ENCODE measurements at regions not wholly inside any gene's neighbourhood (a gene's known extent, or its start where the extent isn't known, plus 50 kb on each side); places are given as distances from the start of the nearest gene placed in this dataset.

DNA sequence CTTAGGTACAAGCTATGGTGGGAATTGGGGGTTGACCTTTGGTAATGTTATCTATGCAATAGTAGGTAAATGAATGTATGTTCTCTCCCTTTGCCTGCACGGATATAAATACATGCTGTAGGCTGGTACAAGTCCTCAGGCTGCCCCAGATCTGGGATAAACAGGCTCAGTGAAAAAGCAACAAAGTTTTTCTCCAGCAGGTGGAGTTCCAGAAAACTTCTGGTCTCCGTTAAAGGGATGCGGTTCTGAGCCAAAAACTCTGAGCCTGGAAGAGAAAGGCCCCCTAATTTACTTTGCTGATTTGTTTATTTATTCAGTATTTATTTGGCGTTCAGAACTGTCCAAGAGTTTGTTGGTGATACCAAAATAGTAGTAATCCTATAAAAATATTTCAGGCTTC, 204.7 kb downstream of the ADRA2A start:
- no peak overlapping the region for H3K27ac ChIP-seq
- H3K4me3 ChIP-seq, result no peak overlapping the region
- H3K9me3 ChIP-seq (ENCODE audit: low read depth, low read length), result no peaks in the 10 kb centered on the region
- no peak for TF ChIP-seq POLR2AphosphoS5 (IDR thresholded peaks at IDR 0.05; ENCODE audit: borderline replicate concordance, low read depth, low read length)
- DNase-seq (ENCODE audit: low read depth, low spot score), result no peak
- no peaks in the 10 kb centered on the region for H3K36me3 ChIP-seq (ENCODE audit: insufficient read depth, low read length)
- H3K9ac ChIP-seq (ENCODE audit: insufficient read length), result no peak overlapping the region

DNA sequence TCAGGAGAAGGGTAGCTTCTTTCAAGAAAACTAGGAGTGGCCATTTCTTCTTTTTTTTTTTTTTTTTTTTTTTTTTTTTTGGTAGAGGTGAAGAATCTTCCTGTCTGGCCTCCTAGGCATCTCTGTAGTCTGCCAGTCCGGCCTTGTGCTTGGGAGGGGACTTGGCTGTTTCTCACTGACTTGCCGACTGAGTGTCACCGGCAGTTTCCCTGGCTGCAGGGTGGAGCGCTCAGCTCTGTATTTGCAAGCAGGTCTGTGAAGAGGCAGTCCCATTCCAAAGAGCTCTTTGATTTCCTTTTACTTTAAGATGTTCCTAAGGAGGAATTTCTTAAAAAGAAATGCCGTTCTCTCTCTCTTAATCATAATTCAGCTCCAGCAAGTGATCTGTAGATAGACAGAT, 212.6 kb downstream of the ADRA2A start:
- H3K27ac ChIP-seq, result no peak overlapping the region
- no peaks in the 10 kb centered on the region for H3K9me3 ChIP-seq (ENCODE audit: low read depth, low read length)
- no peak overlapping the region for H3K4me3 ChIP-seq
- H3K9ac ChIP-seq (ENCODE audit: insufficient read length), result no peak overlapping the region
- TF ChIP-seq EZH2 (IDR thresholded peaks at IDR 0.05) (no peak), POLR2AphosphoS5 (IDR thresholded peaks at IDR 0.05; ENCODE audit: borderline replicate concordance, low read depth, low read length) (no peak), FOXP2 (optimal IDR thresholded peaks at IDR 0.05; ENCODE audit: control extremely low read depth, extremely low read length, insufficient read depth) (no peak)
- H3K36me3 ChIP-seq (ENCODE audit: insufficient read depth, low read length), result no peaks in the 10 kb centered on the region
- DNase-seq (ENCODE audit: low read depth, low spot score), result no peak

DNA sequence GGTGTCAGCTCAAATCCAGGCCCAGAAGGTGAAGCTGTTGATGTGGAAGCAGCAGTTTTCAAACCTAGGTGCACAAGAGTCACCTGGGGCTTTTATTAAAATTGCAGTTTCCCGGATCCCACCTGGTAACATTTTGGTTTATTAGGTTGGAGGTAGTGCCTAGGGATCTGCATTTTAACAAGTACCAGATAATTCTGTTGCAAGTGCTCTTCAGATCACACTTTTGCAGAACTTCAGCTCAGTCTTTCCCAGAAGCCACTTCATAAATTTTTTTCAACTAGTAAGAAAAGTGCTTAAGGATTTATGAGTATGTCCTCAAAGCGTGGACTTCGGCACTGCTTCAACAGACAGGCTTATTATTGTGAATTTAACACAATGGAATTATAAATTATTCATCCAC, 213.8 kb downstream of the ADRA2A start:
- H3K36me3 ChIP-seq (ENCODE audit: insufficient read depth, low read length), result no peaks in the 10 kb centered on the region
- H3K27ac ChIP-seq, result no peak overlapping the region
- DNase-seq (ENCODE audit: low read depth, low spot score), result no peak
- H3K9me3 ChIP-seq (ENCODE audit: low read depth, low read length), result no peaks in the 10 kb centered on the region
- no peak overlapping the region for H3K4me3 ChIP-seq
- no peak for TF ChIP-seq POLR2AphosphoS5 (IDR thresholded peaks at IDR 0.05; ENCODE audit: borderline replicate concordance, low read depth, low read length)
- no peak for TF ChIP-seq EZH2 (IDR thresholded peaks at IDR 0.05)
- no peak for TF ChIP-seq FOXP2 (optimal IDR thresholded peaks at IDR 0.05; ENCODE audit: control extremely low read depth, extremely low read length, insufficient read depth)
- H3K9ac ChIP-seq (ENCODE audit: insufficient read length), result no peak overlapping the region

DNA sequence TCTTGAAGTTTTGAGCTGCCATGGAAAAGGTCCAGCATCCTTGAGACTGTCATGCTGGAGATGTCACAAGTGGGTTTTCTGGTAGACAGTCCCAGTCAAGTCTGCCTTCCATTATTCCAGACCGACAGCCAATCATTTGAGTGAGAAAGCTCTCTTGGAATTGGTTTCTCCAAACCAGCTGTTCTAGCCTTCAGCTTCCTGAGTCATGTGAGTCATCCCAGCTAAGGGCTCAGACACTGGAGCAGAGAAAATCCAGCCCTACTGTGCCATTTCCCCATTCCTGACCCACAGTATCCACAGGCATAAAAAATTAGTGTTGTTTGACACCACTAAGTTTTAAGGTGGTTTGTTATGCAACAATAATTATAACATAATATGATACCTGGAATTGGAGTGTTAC, 219.0 kb downstream of the ADRA2A start:
- no peak overlapping the region for H3K9ac ChIP-seq (ENCODE audit: insufficient read length)
- no peak overlapping the region for H3K4me3 ChIP-seq
- no peaks in the 10 kb centered on the region for H3K36me3 ChIP-seq (ENCODE audit: insufficient read depth, low read length)
- no peak for DNase-seq (ENCODE audit: low read depth, low spot score)
- TF ChIP-seq EZH2 (IDR thresholded peaks at IDR 0.05) (no peak), POLR2AphosphoS5 (IDR thresholded peaks at IDR 0.05; ENCODE audit: borderline replicate concordance, low read depth, low read length) (no peak), FOXP2 (optimal IDR thresholded peaks at IDR 0.05; ENCODE audit: control extremely low read depth, extremely low read length, insufficient read depth) (no peak)
- no peak overlapping the region for H3K27ac ChIP-seq
- no peaks in the 10 kb centered on the region for H3K9me3 ChIP-seq (ENCODE audit: low read depth, low read length)

DNA sequence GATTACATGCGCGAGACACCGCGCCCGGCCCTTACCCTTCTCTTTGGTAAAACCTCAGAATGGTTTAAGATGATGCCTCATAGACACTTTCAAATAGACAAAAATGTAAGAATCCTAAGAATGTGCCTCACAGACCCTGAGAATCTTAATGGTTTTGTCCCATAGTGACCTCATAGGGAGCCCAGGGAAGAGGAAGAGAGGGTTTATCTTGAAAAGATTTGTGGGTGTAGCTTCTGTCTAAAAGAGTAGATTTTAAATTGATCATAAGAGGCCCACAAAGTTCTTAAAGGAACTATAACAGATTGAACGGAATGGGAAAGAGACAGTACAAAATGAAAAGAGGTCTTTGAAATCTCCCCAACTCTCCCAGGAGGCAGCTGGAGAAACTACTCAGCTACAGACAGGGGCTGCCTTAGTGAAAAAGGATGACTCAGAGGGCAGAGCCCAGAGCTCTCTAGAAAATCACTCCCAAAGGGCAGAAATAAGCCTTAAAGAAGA, 220.6 kb downstream of the ADRA2A start:
- no peak for TF ChIP-seq EZH2 (IDR thresholded peaks at IDR 0.05)
- TF ChIP-seq FOXP2 (optimal IDR thresholded peaks at IDR 0.05; ENCODE audit: control extremely low read depth, extremely low read length, insufficient read depth), result no peak
- no peak for TF ChIP-seq POLR2AphosphoS5 (IDR thresholded peaks at IDR 0.05; ENCODE audit: borderline replicate concordance, low read depth, low read length)
- Histone ChIP-seq H3K4me3 (no peak overlapping the region), H3K27ac (no peak overlapping the region), H3K9ac (ENCODE audit: insufficient read length) (no peak overlapping the region), H3K36me3 (ENCODE audit: insufficient read depth, low read length) (no peaks in the 10 kb centered on the region), H3K9me3 (ENCODE audit: low read depth, low read length) (no peaks in the 10 kb centered on the region)
- DNase-seq (ENCODE audit: low read depth, low spot score), result no peak

DNA sequence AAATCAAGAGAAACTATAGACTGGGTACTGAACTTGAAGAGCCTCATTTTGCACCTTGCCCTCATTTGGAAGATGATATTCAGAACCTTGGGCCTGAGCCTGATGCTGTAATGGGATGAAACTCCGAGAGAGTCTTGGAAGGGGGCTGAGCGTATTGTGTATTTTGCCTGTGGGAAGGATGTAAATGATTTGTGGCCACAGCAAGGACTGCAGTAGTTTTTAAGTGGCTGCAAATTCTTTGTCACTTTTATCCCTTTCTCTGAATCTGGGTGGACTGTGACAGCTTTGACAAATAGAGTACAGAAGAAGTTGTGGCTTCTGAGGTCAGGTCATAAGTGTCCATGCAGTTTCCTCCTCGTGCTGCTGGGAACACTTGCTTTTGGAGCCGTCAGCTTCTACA, 221.2 kb downstream of the ADRA2A start:
- no peak for TF ChIP-seq EZH2 (IDR thresholded peaks at IDR 0.05)
- TF ChIP-seq POLR2AphosphoS5 (IDR thresholded peaks at IDR 0.05; ENCODE audit: borderline replicate concordance, low read depth, low read length), result no peak
- TF ChIP-seq FOXP2 (optimal IDR thresholded peaks at IDR 0.05; ENCODE audit: control extremely low read depth, extremely low read length, insufficient read depth), result no peak

DNA sequence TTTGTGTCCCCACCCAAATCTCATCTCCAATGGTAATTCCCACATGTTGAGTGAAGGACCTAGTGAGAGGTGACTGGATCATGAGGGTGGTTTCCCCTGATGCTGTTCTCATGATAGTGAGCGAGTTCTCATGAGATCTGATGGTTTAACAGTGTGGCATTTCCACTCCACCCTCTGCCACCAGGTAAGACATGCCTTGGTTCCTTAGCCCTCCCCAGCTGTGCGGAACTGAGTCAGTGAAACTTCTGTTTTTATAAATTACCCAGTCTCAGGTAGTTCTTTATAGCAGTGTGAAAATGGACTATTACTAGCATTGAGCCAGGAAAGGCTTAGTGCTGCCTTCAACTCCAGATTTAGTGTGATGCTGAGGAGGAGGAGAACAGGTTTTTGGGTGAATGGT, 222.2 kb downstream of the ADRA2A start:
- Histone ChIP-seq H3K4me3 (no peak overlapping the region), H3K9ac (ENCODE audit: insufficient read length) (no peak overlapping the region), H3K27ac (no peak overlapping the region), H3K9me3 (ENCODE audit: low read depth, low read length) (no peaks in the 10 kb centered on the region), H3K36me3 (ENCODE audit: insufficient read depth, low read length) (no peaks in the 10 kb centered on the region)
- no peak for DNase-seq (ENCODE audit: low read depth, low spot score)
- TF ChIP-seq POLR2AphosphoS5 (IDR thresholded peaks at IDR 0.05; ENCODE audit: borderline replicate concordance, low read depth, low read length) (no peak), FOXP2 (optimal IDR thresholded peaks at IDR 0.05; ENCODE audit: control extremely low read depth, extremely low read length, insufficient read depth) (no peak), EZH2 (IDR thresholded peaks at IDR 0.05) (no peak)

More for the DNA sequence above, 221.2 kb downstream of the ADRA2A start:
- no peak overlapping the region for H3K9ac ChIP-seq (ENCODE audit: insufficient read length)
- no peaks in the 10 kb centered on the region for H3K36me3 ChIP-seq (ENCODE audit: insufficient read depth, low read length)
- H3K4me3 ChIP-seq, result no peak overlapping the region
- H3K9me3 ChIP-seq (ENCODE audit: low read depth, low read length), result no peaks in the 10 kb centered on the region
- no peak for DNase-seq (ENCODE audit: low read depth, low spot score)
- H3K27ac ChIP-seq, result no peak overlapping the region

DNA sequence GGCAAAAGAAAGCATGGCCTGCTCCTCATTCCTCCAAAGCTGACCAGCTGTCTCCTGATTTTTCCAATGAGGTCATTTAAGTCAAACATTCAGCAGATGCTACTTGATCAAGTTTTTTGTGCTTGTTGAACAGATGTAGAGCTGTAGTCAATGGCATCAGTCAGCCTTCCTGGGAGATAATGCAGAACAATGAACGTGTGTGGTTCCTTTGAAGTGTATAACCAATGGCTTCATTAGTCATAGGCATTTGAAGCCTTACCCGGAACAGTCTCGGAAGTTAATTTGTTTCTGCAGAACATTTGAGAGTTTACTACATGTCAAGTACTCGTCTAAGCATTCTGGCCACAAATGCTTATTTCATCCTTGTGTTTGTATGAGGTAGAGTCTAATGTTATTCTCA, 227.1 kb downstream of the ADRA2A start:
- Histone ChIP-seq H3K9ac (ENCODE audit: insufficient read length) (no peak overlapping the region), H3K9me3 (ENCODE audit: low read depth, low read length) (no peaks in the 10 kb centered on the region), H3K4me3 (no peak overlapping the region)

DNA sequence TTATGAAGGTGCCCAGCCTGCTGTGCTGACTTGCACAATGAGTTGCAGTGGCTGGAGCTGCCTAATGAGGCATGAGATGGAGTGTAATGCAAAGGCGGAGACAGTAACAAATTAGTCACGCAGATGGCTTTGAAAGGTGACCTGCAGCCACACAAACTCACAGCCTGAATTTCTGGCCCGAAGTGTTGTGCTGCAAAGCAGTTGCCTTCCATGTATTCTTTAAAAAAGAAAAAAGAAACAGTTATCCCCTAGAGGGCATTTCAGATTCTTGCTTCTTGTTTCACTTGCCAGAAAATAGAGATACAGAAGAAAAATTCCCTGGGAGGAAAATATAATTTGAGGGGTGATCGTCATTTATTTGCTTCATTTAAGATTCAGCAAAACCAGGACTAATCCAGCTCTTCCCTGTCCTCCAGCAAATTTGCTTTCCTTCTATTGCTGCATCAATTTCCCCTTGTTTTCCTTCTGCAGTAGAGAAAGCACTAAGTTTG, 239.9 kb downstream of the ADRA2A start:
- H3K27ac ChIP-seq, result no peak overlapping the region
- H3K9me3 ChIP-seq (ENCODE audit: low read depth, low read length), result no peaks in the 10 kb centered on the region
- no peak overlapping the region for H3K4me3 ChIP-seq
- no peak overlapping the region for H3K9ac ChIP-seq (ENCODE audit: insufficient read length)
- TF ChIP-seq POLR2AphosphoS5 (IDR thresholded peaks at IDR 0.05; ENCODE audit: borderline replicate concordance, low read depth, low read length), result no peak
- TF ChIP-seq EZH2 (IDR thresholded peaks at IDR 0.05), result no peak
- TF ChIP-seq FOXP2 (optimal IDR thresholded peaks at IDR 0.05; ENCODE audit: control extremely low read depth, extremely low read length, insufficient read depth), result no peak
- H3K36me3 ChIP-seq (ENCODE audit: insufficient read depth, low read length), result no peaks in the 10 kb centered on the region
- DNase-seq (ENCODE audit: low read depth, low spot score), result no peak

More for the DNA sequence above, 227.1 kb downstream of the ADRA2A start:
- TF ChIP-seq EZH2 (IDR thresholded peaks at IDR 0.05), result no peak
- TF ChIP-seq FOXP2 (optimal IDR thresholded peaks at IDR 0.05; ENCODE audit: control extremely low read depth, extremely low read length, insufficient read depth), result no peak
- no peak for TF ChIP-seq POLR2AphosphoS5 (IDR thresholded peaks at IDR 0.05; ENCODE audit: borderline replicate concordance, low read depth, low read length)
- Histone ChIP-seq H3K27ac (no peak overlapping the region), H3K36me3 (ENCODE audit: insufficient read depth, low read length) (no peaks in the 10 kb centered on the region)
- DNase-seq (ENCODE audit: low read depth, low spot score), result no peak
